HepG2 (cell line): ENCODE measurements at regions not wholly inside any gene's neighbourhood (a gene's known extent, or its start where the extent isn't known, plus 50 kb on each side); places are given as distances from the start of the nearest gene placed in this dataset.

Experiments used
- SPEN ChIP-seq: sonication (generic); formaldehyde crosslinking; IDR thresholded peaks from 2 replicates; pipeline ENCODE4 v1.5.1; 2020; ENCODE audit warnings: low read depth, mild to moderate bottlenecking, missing genetic modification reagents
- TBP ChIP-seq: sonication (generic); formaldehyde crosslinking; IDR thresholded peaks from 2 replicates; pipeline ENCODE4 v1.5.0; 2020; ENCODE audit warnings: missing genetic modification reagents

DNA sequence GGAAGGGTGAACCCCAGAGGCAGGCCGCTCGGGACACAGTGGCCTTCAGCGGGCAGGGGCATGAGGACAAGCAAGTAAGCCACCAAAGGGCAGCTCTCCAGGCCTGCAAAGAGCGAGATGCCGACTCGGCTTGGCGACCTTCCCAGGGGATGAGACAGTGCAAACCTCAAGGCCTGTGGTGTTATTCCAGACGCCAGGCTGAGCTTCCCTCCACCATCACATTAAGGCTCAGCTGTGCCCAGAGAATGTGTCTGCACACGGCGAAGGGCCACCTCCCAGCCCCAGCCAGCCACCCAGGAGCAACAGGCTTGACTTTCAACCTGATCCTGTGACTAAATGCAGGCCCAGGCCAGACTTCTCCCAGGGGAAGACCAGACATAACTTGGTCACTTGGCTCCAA, 251.4 kb downstream of the SOX9 start:
- TF ChIP-seq SPEN (CRISPR knock-in tag) = no peak
- no peak for TF ChIP-seq TBP
